ENCODE measurements at regions not wholly inside any gene's neighbourhood (a gene's known extent, or its start where the extent isn't known, plus 50 kb on each side); places are given as distances from the start of the nearest gene placed in this dataset.

DNA sequence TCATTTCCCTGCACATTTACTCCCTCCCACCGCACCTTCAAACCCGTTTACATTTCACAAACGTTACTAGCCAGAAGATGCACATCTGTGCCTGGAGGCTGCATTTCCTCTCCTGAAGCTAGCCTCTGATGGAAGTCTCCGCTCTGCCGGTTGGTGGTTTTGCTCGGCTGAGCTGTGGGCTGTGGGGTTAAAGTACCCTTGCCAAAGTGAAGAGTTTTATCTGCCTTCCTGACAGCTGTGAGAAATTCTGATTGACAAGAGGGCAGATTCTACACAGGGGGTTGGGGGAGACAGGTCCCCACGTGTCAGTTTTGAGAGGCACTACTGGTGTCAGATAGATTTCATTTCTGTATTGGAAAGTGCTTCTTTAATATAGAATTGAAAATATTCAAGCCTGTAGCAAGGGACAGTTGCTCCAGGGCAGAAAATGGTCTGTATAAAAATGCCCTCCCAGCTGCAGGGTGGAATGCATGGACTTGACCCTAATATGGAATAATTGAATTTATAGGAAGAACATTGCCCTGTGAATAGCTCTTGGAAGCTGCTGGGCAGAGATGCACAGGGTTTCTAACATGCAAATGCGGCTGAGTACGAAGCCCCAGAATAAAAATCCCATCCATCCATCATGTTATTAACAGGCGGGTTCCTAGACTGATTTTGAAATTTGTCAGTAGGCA, 201.1 kb upstream of the RGMA start:
- TF ChIP-seq, protein P1, sequence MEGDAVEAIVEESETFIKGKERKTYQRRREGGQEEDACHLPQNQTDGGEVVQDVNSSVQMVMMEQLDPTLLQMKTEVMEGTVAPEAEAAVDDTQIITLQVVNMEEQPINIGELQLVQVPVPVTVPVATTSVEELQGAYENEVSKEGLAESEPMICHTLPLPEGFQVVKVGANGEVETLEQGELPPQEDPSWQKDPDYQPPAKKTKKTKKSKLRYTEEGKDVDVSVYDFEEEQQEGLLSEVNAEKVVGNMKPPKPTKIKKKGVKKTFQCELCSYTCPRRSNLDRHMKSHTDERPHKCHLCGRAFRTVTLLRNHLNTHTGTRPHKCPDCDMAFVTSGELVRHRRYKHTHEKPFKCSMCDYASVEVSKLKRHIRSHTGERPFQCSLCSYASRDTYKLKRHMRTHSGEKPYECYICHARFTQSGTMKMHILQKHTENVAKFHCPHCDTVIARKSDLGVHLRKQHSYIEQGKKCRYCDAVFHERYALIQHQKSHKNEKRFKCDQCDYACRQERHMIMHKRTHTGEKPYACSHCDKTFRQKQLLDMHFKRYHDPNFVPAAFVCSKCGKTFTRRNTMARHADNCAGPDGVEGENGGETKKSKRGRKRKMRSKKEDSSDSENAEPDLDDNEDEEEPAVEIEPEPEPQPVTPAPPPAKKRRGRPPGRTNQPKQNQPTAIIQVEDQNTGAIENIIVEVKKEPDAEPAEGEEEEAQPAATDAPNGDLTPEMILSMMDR (IDR thresholded peaks at IDR 0.05; ENCODE audit: low read depth, low read length) = no peak
- DNase-seq (ENCODE audit: low read depth, low spot score) = no peak
- in situ Hi-C loops (cut with HindIII; ENCODE audit: low sequenced_read_pairs) = no loop called here
- no peak overlapping the region for H3K4me3 ChIP-seq (ENCODE audit: low read depth, low read length)

DNA sequence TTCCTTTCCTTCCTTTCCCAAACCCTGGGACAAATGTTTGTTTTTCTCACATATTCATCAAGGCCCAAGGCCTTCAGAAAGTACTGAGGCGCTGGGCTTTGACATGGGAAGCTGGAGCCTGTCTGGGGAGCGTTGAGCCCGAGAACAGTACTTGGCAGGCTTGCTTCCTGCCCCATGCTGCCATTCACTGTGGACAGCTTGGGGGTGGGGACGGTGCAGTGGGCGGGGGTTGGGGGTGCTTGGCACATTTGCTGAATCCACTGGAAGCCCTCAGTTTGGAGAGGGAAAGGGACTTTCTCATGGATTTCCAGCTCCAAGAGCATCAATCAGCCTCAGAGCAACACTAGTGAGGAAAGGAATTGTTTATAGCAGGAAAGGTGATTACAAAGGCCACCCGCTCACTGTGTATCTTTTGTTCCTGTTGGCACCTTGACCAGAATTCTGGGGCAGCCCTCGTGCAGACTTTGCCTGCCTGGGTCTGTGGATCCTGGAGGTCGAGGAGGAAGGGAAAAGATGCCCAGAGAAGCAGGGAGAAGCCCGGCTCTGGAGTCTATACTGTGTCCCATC, 199.8 kb upstream of the RGMA start:
- no peak overlapping the region for H3K4me3 ChIP-seq (ENCODE audit: low read depth, low read length)
- TF ChIP-seq, protein P1 (IDR thresholded peaks at IDR 0.05; ENCODE audit: low read depth, low read length) = no peak
- DNase-seq (ENCODE audit: low read depth, low spot score) = no peak
- in situ Hi-C loops (cut with HindIII; ENCODE audit: low sequenced_read_pairs) = no loop called here

DNA sequence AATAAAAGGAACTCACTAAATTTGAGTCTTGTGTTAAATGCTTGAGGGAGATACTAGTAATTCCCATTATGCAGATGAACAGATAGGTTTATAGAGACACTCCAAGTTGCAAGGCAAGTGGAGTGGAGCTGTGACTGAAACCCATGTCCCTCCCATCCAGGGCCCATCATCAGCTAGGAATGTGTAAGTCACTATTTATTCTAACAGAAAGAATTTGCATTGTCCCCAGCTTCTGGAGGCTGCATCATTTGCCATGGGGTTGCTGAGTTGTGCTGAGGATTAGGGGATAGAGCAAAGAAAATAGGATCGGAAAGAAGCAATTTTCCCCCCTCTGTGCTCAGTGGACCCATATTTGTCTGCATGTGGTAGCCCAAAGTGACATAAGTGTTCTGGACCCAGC, 197.4 kb upstream of the RGMA start:
- in situ Hi-C loops (cut with HindIII; ENCODE audit: low sequenced_read_pairs) = no loop called here
- TF ChIP-seq, protein P1 (IDR thresholded peaks at IDR 0.05; ENCODE audit: low read depth, low read length) = no peak
- no peak overlapping the region for H3K4me3 ChIP-seq (ENCODE audit: low read depth, low read length)
- no peak for DNase-seq (ENCODE audit: low read depth, low spot score)

DNA sequence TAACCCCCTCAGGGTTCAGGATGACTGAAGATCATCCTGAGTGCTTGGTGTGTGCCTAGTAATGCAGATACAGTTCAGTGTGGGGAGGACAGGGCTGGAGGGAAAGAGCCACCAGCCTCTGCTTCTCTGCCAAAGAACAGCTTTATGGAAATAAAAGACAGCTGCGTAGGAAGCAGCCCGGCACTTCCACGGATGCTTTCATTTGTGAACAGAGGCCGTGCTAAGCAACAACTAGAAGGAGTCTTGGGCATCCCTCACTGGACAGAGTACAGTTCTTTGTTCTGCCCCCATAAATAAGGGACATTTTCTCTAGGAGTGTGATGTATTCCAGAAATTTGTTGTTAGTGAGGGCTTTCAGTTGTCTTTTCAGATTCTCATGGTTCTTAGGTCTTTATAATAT, 194.8 kb upstream of the RGMA start:
- no peak overlapping the region for H3K4me3 ChIP-seq (ENCODE audit: low read depth, low read length)
- TF ChIP-seq, protein P1 (IDR thresholded peaks at IDR 0.05; ENCODE audit: low read depth, low read length) = no peak
- in situ Hi-C loops (cut with HindIII; ENCODE audit: low sequenced_read_pairs) = no loop called here
- no peak for DNase-seq (ENCODE audit: low read depth, low spot score)

DNA sequence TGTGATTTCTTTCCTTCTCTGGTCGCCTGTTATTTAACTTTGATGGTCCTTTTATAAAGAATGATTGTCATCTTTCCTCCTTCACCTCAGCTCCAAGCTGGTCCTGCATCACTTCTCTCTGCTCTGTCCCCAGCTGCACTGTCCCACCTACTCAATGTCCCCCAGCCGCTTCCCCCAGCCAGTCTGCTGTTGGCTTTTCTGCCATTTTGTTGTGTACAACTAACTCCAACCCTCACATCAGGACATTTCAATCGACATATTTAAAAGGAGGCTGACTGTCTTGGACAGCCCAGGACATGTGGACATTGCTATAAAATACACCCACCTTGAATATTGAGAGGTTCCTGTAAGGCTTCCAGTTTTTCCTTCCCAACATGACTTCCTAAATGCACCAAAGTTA, 193.8 kb upstream of the RGMA start:
- no peak overlapping the region for H3K4me3 ChIP-seq (ENCODE audit: low read depth, low read length)
- TF ChIP-seq, protein P1 (IDR thresholded peaks at IDR 0.05; ENCODE audit: low read depth, low read length) = no peak
- in situ Hi-C loops (cut with HindIII; ENCODE audit: low sequenced_read_pairs) = no loop called here
- no peak for DNase-seq (ENCODE audit: low read depth, low spot score)

DNA sequence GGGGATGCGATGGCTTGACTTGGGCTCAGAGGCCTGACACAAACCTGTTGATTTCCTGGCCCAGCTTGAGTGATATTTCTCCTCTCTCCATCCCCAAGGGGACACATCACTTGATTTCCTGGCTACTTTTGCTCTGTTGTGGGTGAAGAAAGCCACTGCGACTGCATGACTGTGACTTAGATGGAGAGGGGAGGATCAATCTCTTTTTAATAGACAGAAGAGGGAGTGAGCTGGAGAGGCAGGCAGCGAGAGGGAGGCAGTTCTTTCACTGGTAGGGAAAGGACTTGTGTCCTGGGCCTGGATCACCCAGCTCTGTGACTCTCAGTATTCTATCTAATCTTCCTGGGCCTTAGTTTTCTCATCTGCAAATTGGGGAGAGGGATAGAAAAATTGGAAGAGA, 189.8 kb upstream of the RGMA start:
- H3K4me3 ChIP-seq (ENCODE audit: low read depth, low read length) = no peak overlapping the region
- in situ Hi-C loops (cut with HindIII; ENCODE audit: low sequenced_read_pairs) = no loop called here
- TF ChIP-seq, protein P1 (IDR thresholded peaks at IDR 0.05; ENCODE audit: low read depth, low read length) = no peak
- no peak for DNase-seq (ENCODE audit: low read depth, low spot score)
